IMR-90 (cell line): ENCODE measurements at regions not wholly inside any gene's neighbourhood (a gene's known extent, or its start where the extent isn't known, plus 50 kb on each side); places are given as distances from the start of the nearest gene placed in this dataset.

Source experiments
- ATAC-seq: fragments of 200-7000 bp; cut with Tn5 transposase; 2 replicates; pipeline ENCODE4 v1.9.1; 2020; ENCODE audit warnings: low read depth, mild to moderate bottlenecking, moderate library complexity
- BruUV-seq: library from RNA; stranded (reverse); fragments of 400-500 nt; replicated peaks from 2 replicates; lab custom pipeline; 2021; lab: Mats Ljungman, UMichigan
- CTCF ChIA-PET: fragments of 300-600 bp; formaldehyde crosslinking; extraction: SDS; loops from one replicate; lab custom pipeline; 2021; ENCODE audit warnings: antibody characterized with exemption; lab: Yijun Ruan, JAX
- POLR2A ChIA-PET: fragments of 300-600 bp; sonication (Branson Sonifier 250); formaldehyde crosslinking; loops from one replicate; lab custom pipeline; 2022; ENCODE audit warnings: antibody characterized with exemption; ENCODE audit not compliant: unreplicated experiment; lab: Charles Lee
- DNase-seq: peaks from one replicate; pipeline ENCODE4 v3.0.0; 2013
- H2AFZ ChIP-seq: replicated peaks from 2 replicates; pipeline ENCODE3; 2013; ENCODE audit warnings: low read length, mild to moderate bottlenecking; ENCODE audit not compliant: poor library complexity
- H2AK5ac ChIP-seq: 2 replicates; pipeline ENCODE4 v1.6.1; 2013; ENCODE audit warnings: low read depth, low read length, inconsistent platforms
- H2AK9ac ChIP-seq: replicated peaks from 2 replicates; pipeline ENCODE3; 2013; ENCODE audit warnings: mild to moderate bottlenecking, low read depth, low read length, moderate library complexity; ENCODE audit not compliant: poor library complexity
- H2BK120ac ChIP-seq: 2 replicates; pipeline ENCODE4 v1.6.1; 2013; ENCODE audit warnings: low read depth, low read length, inconsistent platforms
- H2BK15ac ChIP-seq: 3 replicates; pipeline ENCODE4 v1.6.1; 2013; ENCODE audit warnings: low read depth, low read length, inconsistent platforms
- H2BK20ac ChIP-seq: 2 replicates; pipeline ENCODE4 v1.6.1; 2013; ENCODE audit warnings: low read depth, mild to moderate bottlenecking, inconsistent platforms, low read length, moderate library complexity
- H2BK5ac ChIP-seq: 2 replicates; pipeline ENCODE4 v1.6.1; 2013; ENCODE audit warnings: mild to moderate bottlenecking, low read depth, low read length, inconsistent platforms; ENCODE audit not compliant: poor library complexity, severe bottlenecking
- H3K14ac ChIP-seq: replicated peaks from 2 replicates; pipeline ENCODE4 v1.6.1; 2013; ENCODE audit warnings: low read depth, low read length, inconsistent platforms
- H3K18ac ChIP-seq: 2 replicates; pipeline ENCODE4 v1.6.1; 2013; ENCODE audit warnings: low read depth, low read length, control low read depth
- H3K23ac ChIP-seq: 2 replicates; pipeline ENCODE4 v1.6.1; 2013; ENCODE audit warnings: low read depth, low read length, inconsistent platforms
- H3K27ac ChIP-seq: 2 replicates; pipeline ENCODE4 v1.5.1; 2013; ENCODE audit warnings: mild to moderate bottlenecking, control low read depth, low read length; ENCODE audit not compliant: insufficient read depth
- H3K27me3 ChIP-seq: 2 replicates; pipeline ENCODE4 v1.6.1; 2013; ENCODE audit warnings: low read length; ENCODE audit not compliant: control insufficient read depth, insufficient read depth
- H3K36me3 ChIP-seq: 2 replicates; pipeline ENCODE4 v1.6.1; 2013; ENCODE audit warnings: low read length, mixed read lengths; ENCODE audit not compliant: control insufficient read depth, insufficient read depth
- H3K4ac ChIP-seq: 2 replicates; pipeline ENCODE4 v1.6.1; 2013; ENCODE audit warnings: low read depth, low read length, inconsistent platforms
- H3K4me1 ChIP-seq: 2 replicates; pipeline ENCODE4 v1.6.1; 2013; ENCODE audit warnings: low read length, mixed read lengths; ENCODE audit not compliant: control insufficient read depth, insufficient read depth
- H3K4me2 ChIP-seq: 2 replicates; pipeline ENCODE4 v1.6.1; 2013; ENCODE audit warnings: low read depth, mild to moderate bottlenecking, control low read depth, low read length, moderate library complexity
- H3K4me3 ChIP-seq: 2 replicates; pipeline ENCODE4 v1.5.1; 2013; ENCODE audit warnings: low read depth, mild to moderate bottlenecking, control low read depth, low read length, moderate library complexity; ENCODE audit not compliant: insufficient read depth
- H3K56ac ChIP-seq: 2 replicates; pipeline ENCODE4 v1.6.1; 2013; ENCODE audit warnings: low read length, inconsistent platforms; ENCODE audit not compliant: insufficient read depth; ENCODE audit errors: extremely low read depth
- H3K79me1 ChIP-seq, 2 experiments: 2 replicates each; pipeline ENCODE4 v1.6.1; 2013; ENCODE audit warnings: low read length in 2 of 2, inconsistent platforms in 1 of 2, low read depth in 1 of 2
- H3K9ac ChIP-seq: 2 replicates; pipeline ENCODE4 v1.6.1; 2013; ENCODE audit warnings: low read depth, low read length, control low read depth
- H3K9me1 ChIP-seq: 2 replicates; pipeline ENCODE4 v1.6.1; 2013; ENCODE audit warnings: low read length, inconsistent platforms; ENCODE audit not compliant: insufficient read depth
- H3K9me3 ChIP-seq: 2 replicates; pipeline ENCODE4 v1.6.1; 2013; ENCODE audit warnings: low read length; ENCODE audit not compliant: control insufficient read depth, insufficient read depth
- H4K20me1 ChIP-seq: 2 replicates; pipeline ENCODE4 v1.6.1; 2013; ENCODE audit warnings: low read length, inconsistent platforms; ENCODE audit not compliant: insufficient read depth
- H4K5ac ChIP-seq: 2 replicates; pipeline ENCODE4 v1.6.1; 2013; ENCODE audit warnings: mild to moderate bottlenecking, low read depth, low read length, control low read depth
- H4K8ac ChIP-seq, 2 experiments: 2 replicates each; pipeline ENCODE4 v1.6.1; 2013; ENCODE audit warnings: low read depth in 2 of 2, low read length in 2 of 2, control low read depth in 1 of 2, inconsistent platforms in 1 of 2
- H4K91ac ChIP-seq: 2 replicates; pipeline ENCODE4 v1.6.1; 2013; ENCODE audit warnings: low read depth, low read length, inconsistent platforms; ENCODE audit not compliant: insufficient read depth
- BHLHE40 ChIP-seq: fragments of 150-350 bp; IDR thresholded peaks from 2 replicates; pipeline ENCODE4 v1.6.1; 2016; ENCODE audit warnings: mild to moderate bottlenecking, low read depth, low read length
- CHD1 ChIP-seq: IDR thresholded peaks from 2 replicates; pipeline ENCODE4 v1.6.1; 2012; ENCODE audit warnings: low read depth, low read length, improper control_type of control experiment
- FOS ChIP-seq: fragments of 150-350 bp; IDR thresholded peaks from 2 replicates; pipeline ENCODE4 v1.6.1; 2016; ENCODE audit warnings: low read depth, low read length
- MAZ ChIP-seq: IDR thresholded peaks from 2 replicates; pipeline ENCODE4 v1.6.1; 2012; ENCODE audit warnings: low read depth, mild to moderate bottlenecking, low read length, improper control_type of control experiment, moderate library complexity, borderline replicate concordance
- NFE2L2 ChIP-seq: fragments of 150-350 bp; IDR thresholded peaks from 2 replicates; pipeline ENCODE4 v1.6.1; 2016; ENCODE audit warnings: low read depth, mild to moderate bottlenecking, low read length
- RAD21 ChIP-seq: IDR thresholded peaks from 2 replicates; pipeline ENCODE4 v1.6.1; 2012; ENCODE audit warnings: low read length, improper control_type of control experiment
- RCOR1 ChIP-seq: IDR thresholded peaks from 2 replicates; pipeline ENCODE4 v1.6.1; 2012; ENCODE audit warnings: mild to moderate bottlenecking, low read length, improper control_type of control experiment; ENCODE audit not compliant: insufficient replicate concordance
- RFX5 ChIP-seq: IDR thresholded peaks from 2 replicates; pipeline ENCODE4 v1.8.0; 2012; ENCODE audit warnings: low read depth, mild to moderate bottlenecking, low read length, moderate library complexity
- SMC3 ChIP-seq: fragments of 150-350 bp; IDR thresholded peaks from 2 replicates; pipeline ENCODE4 v1.6.1; 2016; ENCODE audit warnings: low read depth, mild to moderate bottlenecking, antibody characterized with exemption, low read length, moderate library complexity
- WGBS, 2 experiments: methylation state at CpG; one replicate each; pipeline versions ENCODE4 v1.1.5 to v1.1.7; 2013; ENCODE audit warnings: missing lambda C conversion rate in 2 of 2; ENCODE audit not compliant: insufficient read length in 1 of 2; ENCODE audit errors: extremely low coverage in 2 of 2; 5-methylcytosine and 5-hydroxymethylcytosine counted together
- dilution Hi-C: fragments of 300-500 bp; cut with HindIII; formaldehyde crosslinking; loops from one replicate; pipeline ENCODE4 v1.14.3; 2018; ENCODE audit warnings: low sequenced_read_pairs; ENCODE audit not compliant: unreplicated experiment
- in situ Hi-C: fragments of 300-500 bp; cut with MboI; formaldehyde crosslinking; loops from 3 replicates; pipeline ENCODE4 v1.14.3; 2019; ENCODE audit warnings: low sequenced_read_pairs, inconsistent platforms, mixed read lengths
- intact Hi-C: fragments of 100-400 bp; cut with micrococcal nuclease; formaldehyde crosslinking; loops from 2 replicates; pipeline ENCODE4 v1.10.0; 2022
- TF ChIP-seq, protein P1 (sequence below): conservative IDR thresholded peaks from 2 replicates; pipeline ENCODE4 v1.5.1; 2012; ENCODE audit warnings: mild to moderate bottlenecking, low read depth, low read length, improper control_type of control experiment
- TF ChIP-seq, protein P2 (sequence below): fragments of 150-350 bp; IDR thresholded peaks from 2 replicates; pipeline ENCODE4 v1.6.1; 2016; ENCODE audit warnings: low read depth, mild to moderate bottlenecking, low read length, moderate library complexity, borderline replicate concordance

GRCh38 chr1:209354111-209354839 lies 229.2 kb upstream of the CAMK1G start:
- Histone ChIP-seq H2AK5ac (no peak overlapping the region), H4K91ac (no peak overlapping the region), H3K18ac (no peak overlapping the region), H3K56ac (no peak overlapping the region), H3K4me1 (no peaks in the 10 kb centered on the region), H4K20me1 (no peaks in the 10 kb centered on the region), H2BK15ac (no peak overlapping the region), H4K8ac (0 out of 4 replicates have a peak overlapping the region, but pooled peaks of 1 of the 2 experiments have one; percentile 48), H3K36me3 (no peaks in the 10 kb centered on the region), H3K23ac (no peak overlapping the region), H2AFZ (peak overlapping the region; percentile 74), H3K79me1 (no peaks in the 10 kb centered on the region), H3K27me3 (no peaks in the 10 kb centered on the region), H2BK5ac (no peak overlapping the region), H3K9me3 (no peaks in the 10 kb centered on the region), H2BK120ac (no peak overlapping the region), H3K4me3 (no peak overlapping the region), H3K9ac (no peak overlapping the region), H2AK9ac (no peak overlapping the region), H4K5ac (no peak overlapping the region), H3K9me1 (no peaks in the 10 kb centered on the region), H3K27ac (no peak overlapping the region), H3K4ac (no peak overlapping the region), H2BK20ac (no peak overlapping the region), H3K4me2 (no peak overlapping the region), H3K14ac (no peak overlapping the region)
- in situ Hi-C loops = loop anchor here (10.0 kb wide), 1 partner anchor 81 kb away; no protein-coding TSS in a partner anchor
- intact Hi-C loops = loop anchor here (1.0 to 10.0 kb wide), 6 partner anchors 55 to 1109 kb away; partner anchors contain the start of gene PLXNA2
- dilution Hi-C loops = no loop called here
- ATAC-seq (peak; percentile 97), DNase-seq (peak; percentile 92)
- TF ChIP-seq RCOR1 = no peak
- TF ChIP-seq, protein P1, sequence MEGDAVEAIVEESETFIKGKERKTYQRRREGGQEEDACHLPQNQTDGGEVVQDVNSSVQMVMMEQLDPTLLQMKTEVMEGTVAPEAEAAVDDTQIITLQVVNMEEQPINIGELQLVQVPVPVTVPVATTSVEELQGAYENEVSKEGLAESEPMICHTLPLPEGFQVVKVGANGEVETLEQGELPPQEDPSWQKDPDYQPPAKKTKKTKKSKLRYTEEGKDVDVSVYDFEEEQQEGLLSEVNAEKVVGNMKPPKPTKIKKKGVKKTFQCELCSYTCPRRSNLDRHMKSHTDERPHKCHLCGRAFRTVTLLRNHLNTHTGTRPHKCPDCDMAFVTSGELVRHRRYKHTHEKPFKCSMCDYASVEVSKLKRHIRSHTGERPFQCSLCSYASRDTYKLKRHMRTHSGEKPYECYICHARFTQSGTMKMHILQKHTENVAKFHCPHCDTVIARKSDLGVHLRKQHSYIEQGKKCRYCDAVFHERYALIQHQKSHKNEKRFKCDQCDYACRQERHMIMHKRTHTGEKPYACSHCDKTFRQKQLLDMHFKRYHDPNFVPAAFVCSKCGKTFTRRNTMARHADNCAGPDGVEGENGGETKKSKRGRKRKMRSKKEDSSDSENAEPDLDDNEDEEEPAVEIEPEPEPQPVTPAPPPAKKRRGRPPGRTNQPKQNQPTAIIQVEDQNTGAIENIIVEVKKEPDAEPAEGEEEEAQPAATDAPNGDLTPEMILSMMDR = peak; percentile 84
- no peak for TF ChIP-seq BHLHE40
- TF ChIP-seq NFE2L2 = no peak
- TF ChIP-seq, protein P2, sequence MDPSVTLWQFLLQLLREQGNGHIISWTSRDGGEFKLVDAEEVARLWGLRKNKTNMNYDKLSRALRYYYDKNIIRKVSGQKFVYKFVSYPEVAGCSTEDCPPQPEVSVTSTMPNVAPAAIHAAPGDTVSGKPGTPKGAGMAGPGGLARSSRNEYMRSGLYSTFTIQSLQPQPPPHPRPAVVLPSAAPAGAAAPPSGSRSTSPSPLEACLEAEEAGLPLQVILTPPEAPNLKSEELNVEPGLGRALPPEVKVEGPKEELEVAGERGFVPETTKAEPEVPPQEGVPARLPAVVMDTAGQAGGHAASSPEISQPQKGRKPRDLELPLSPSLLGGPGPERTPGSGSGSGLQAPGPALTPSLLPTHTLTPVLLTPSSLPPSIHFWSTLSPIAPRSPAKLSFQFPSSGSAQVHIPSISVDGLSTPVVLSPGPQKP = no peak
- no peak for TF ChIP-seq MAZ
- TF ChIP-seq SMC3 = peak; percentile 72
- TF ChIP-seq RFX5 = no peak
- no peak for TF ChIP-seq CHD1
- no peak for TF ChIP-seq FOS
- peak; percentile 81 for TF ChIP-seq RAD21
- 47% methylated on average over 13 of the region's 20 CpGs; no CpG with 5 or more reads in 1 of the 2 experiments for WGBS, 2 experiments
- no TSS peak for BruUV-seq
- ChIA-PET POLR2A (interaction anchor here (0.6 kb wide), 1 partner anchor 874 kb away, joined by 3 read pairs; no protein-coding TSS in a partner anchor), CTCF (interaction anchor here (0.6 to 1.5 kb wide), 13 partner anchors 9 to 147 kb away, joined by 3 to 6 read pairs (median 3); no protein-coding TSS in a partner anchor)
